Panc1 (cell line): ENCODE measurements at regions not wholly inside any gene's neighbourhood (a gene's known extent, or its start where the extent isn't known, plus 50 kb on each side); places are given as distances from the start of the nearest gene placed in this dataset.

Experiments used
- ATAC-seq: fragments of 200-7000 bp; cut with Tn5 transposase; 2 replicates; pipeline ENCODE4 v1.9.1; 2020; ENCODE audit warnings: mild to moderate bottlenecking, moderate library complexity
- BruUV-seq: library from RNA; stranded (reverse); fragments of 400-500 nt; replicated peaks from 2 replicates; lab custom pipeline; 2021; lab: Mats Ljungman, UMichigan
- CTCF ChIA-PET: fragments of 300-600 bp; sonication (Branson Sonifier 250); formaldehyde crosslinking; loops from one replicate; lab custom pipeline; 2022; ENCODE audit warnings: antibody characterized with exemption; lab: Charles Lee
- POLR2A ChIA-PET: fragments of 300-600 bp; sonication (Branson Sonifier 250); formaldehyde crosslinking; loops from one replicate; lab custom pipeline; 2022; ENCODE audit warnings: antibody characterized with exemption; lab: Charles Lee
- DNase-seq: peaks from one replicate; pipeline ENCODE4 v3.0.0-alpha.2; 2010; ENCODE audit warnings: low read depth, low spot score
- H3K27ac ChIP-seq: 2 replicates; pipeline ENCODE4 v1.5.1; 2011; ENCODE audit warnings: mild to moderate bottlenecking, low read length, inconsistent platforms
- H3K27me3 ChIP-seq: fragments of 200-500 bp; sonication (Bioruptor generic); 2 replicates; pipeline ENCODE4 v1.6.0; 2014; ENCODE audit warnings: low read length, inconsistent platforms; ENCODE audit not compliant: control insufficient read depth, insufficient read depth
- H3K36me3 ChIP-seq: fragments of 200-500 bp; sonication (Bioruptor generic); 2 replicates; pipeline ENCODE4 v1.5.1; 2014; ENCODE audit warnings: inconsistent platforms, mild to moderate bottlenecking, low read length, moderate library complexity; ENCODE audit not compliant: control insufficient read depth, insufficient read depth
- H3K4me1 ChIP-seq: 2 replicates; pipeline ENCODE4 v1.5.1; 2011; ENCODE audit warnings: inconsistent platforms, mild to moderate bottlenecking, low read length, moderate library complexity; ENCODE audit not compliant: control insufficient read depth, insufficient read depth
- H3K4me3 ChIP-seq, 2 experiments: 2 replicates each; pipeline ENCODE4 v1.5.1; 2011 to 2012; ENCODE audit warnings: low read depth in 2 of 2, low read length in 2 of 2, mild to moderate bottlenecking in 2 of 2, inconsistent platforms in 1 of 2, moderate library complexity in 1 of 2
- H3K9me3 ChIP-seq: fragments of 200-500 bp; sonication (Bioruptor generic); 2 replicates; pipeline ENCODE4 v1.5.1; 2014; ENCODE audit warnings: low read depth, mild to moderate bottlenecking, inconsistent platforms, low read length, moderate library complexity; ENCODE audit not compliant: control insufficient read depth, insufficient read depth
- CTCF ChIP-seq: fragments of 450-650 bp; IDR thresholded peaks from 2 replicates; pipeline ENCODE4 v1.5.1; 2017; ENCODE audit warnings: mild to moderate bottlenecking
- POLR2AphosphoS5 ChIP-seq: IDR thresholded peaks from 2 replicates; pipeline ENCODE4 v1.6.1; 2012; ENCODE audit warnings: mild to moderate bottlenecking, low read depth, low read length, moderate library complexity
- REST ChIP-seq, 2 experiments: IDR thresholded peaks; 2 replicates each; pipeline ENCODE4 v1.6.1; 2011 to 2012; ENCODE audit warnings: low read depth in 2 of 2, control low read depth in 1 of 2, low read length in 1 of 2, mild to moderate bottlenecking in 1 of 2, moderate library complexity in 1 of 2; ENCODE audit not compliant: insufficient read depth in 1 of 2
- SIN3A ChIP-seq: IDR thresholded peaks from 2 replicates; pipeline ENCODE4 v1.6.1; 2012; ENCODE audit warnings: low read depth, mild to moderate bottlenecking, low read length, moderate library complexity, borderline replicate concordance; ENCODE audit not compliant: insufficient read depth
- TCF7L2 ChIP-seq: IDR thresholded peaks from 2 replicates; pipeline ENCODE4 v1.6.1; 2011; ENCODE audit warnings: mild to moderate bottlenecking, low read depth, low read length, inconsistent platforms
- in situ Hi-C: cut with HindIII; loops from 2 replicates; pipeline ENCODE4 v1.10.0; 2016; ENCODE audit warnings: low sequenced_read_pairs, low pct_unique_long_range_greater_than_20kb
- intact Hi-C: fragments of 100-400 bp; cut with micrococcal nuclease; formaldehyde crosslinking; loops from one replicate; pipeline ENCODE4 v1.10.0; 2022; ENCODE audit not compliant: unreplicated experiment

- in situ Hi-C loops = no loop called here
- BruUV-seq = no TSS peak
- intact Hi-C loops = loop anchor here (2.0 to 10.0 kb wide), 2 partner anchors 61 to 287 kb away; no protein-coding TSS in a partner anchor
- POLR2A ChIA-PET = interaction anchor here (0.6 kb wide), 1 partner anchor 58 kb away, joined by 3 read pairs; the partner anchor contains the start of gene PRSS23
- Histone ChIP-seq H3K27ac (peak overlapping the region; percentile 99), H3K27me3 (no peaks in the 10 kb centered on the region), H3K9me3 (peaks cover 12% of the 10 kb centered on the region; the same call in 1 of the 2 replicates), H3K4me1 (peaks cover 76% of the 10 kb centered on the region), H3K4me3 (no peak overlapping the region), H3K36me3 (no peaks in the 10 kb centered on the region)
- no peak for DNase-seq
- TF ChIP-seq SIN3A (no peak), CTCF (no peak), REST (IDR thresholded peaks at IDR 0.05; ENCODE audit: insufficient read depth in 1 of 2, low read depth in 2 of 2, low read length in 1 of 2) (no peak), POLR2AphosphoS5 (no peak), TCF7L2 (no peak; the same call in 1 of the 2 replicates)
- CTCF ChIA-PET = interaction anchor here (1.3 kb wide), 1 partner anchor 133 kb away, joined by 4 read pairs; no protein-coding TSS in a partner anchor
- no peak for ATAC-seq
Observed at GRCh38 chr11:86741484-86741835, 58.9 kb upstream of the PRSS23 start.

- peak; percentile 76; the same call in 1 of the 2 replicates for TF ChIP-seq POLR2AphosphoS5
- TF ChIP-seq CTCF = no peak
- peak overlapping the region; percentile 99 for H3K27ac ChIP-seq
- ATAC-seq (peak; percentile 51), DNase-seq (peak; percentile 97)
- intact Hi-C loops (loop anchor here (2.0 to 10.0 kb wide), 2 partner anchors 62 to 286 kb away; no protein-coding TSS in a partner anchor), in situ Hi-C loops (no loop called here)
- no peaks in the 10 kb centered on the region for H3K27me3 ChIP-seq
- peaks cover 12% of the 10 kb centered on the region; the same call in 1 of the 2 replicates for H3K9me3 ChIP-seq
- H3K4me1 ChIP-seq = peaks cover 80% of the 10 kb centered on the region
- H3K36me3 ChIP-seq = no peaks in the 10 kb centered on the region
- CTCF ChIA-PET = interaction anchor here (1.3 kb wide), 1 partner anchor 133 kb away, joined by 4 read pairs; no protein-coding TSS in a partner anchor
- no peak overlapping the region for H3K4me3 ChIP-seq
- no TSS peak for BruUV-seq
- POLR2A ChIA-PET = interaction anchor here (0.6 kb wide), 2 partner anchors 59 to 60 kb away, joined by 3 read pairs; partner anchors contain the start of gene PRSS23
Observed at GRCh38 chr11:86740628-86741483, 59.5 kb upstream of the PRSS23 start.
